Right lobe of liver (tissue), 6 donors: ENCODE measurements at regions not wholly inside any gene's neighbourhood (a gene's known extent, or its start where the extent isn't known, plus 50 kb on each side); places are given as distances from the start of the nearest gene placed in this dataset.

Experiments
- ATAC-seq, 4 donors: fragments of 200-7000 bp; cut with Tn5 transposase; one replicate each; pipeline ENCODE4 v1.9.1; 2020; ENCODE audit warnings: mild to moderate bottlenecking in 4 of 4, moderate library complexity in 4 of 4
- DNase-seq, 3 donors: peaks; one replicate each; pipeline ENCODE4 v3.0.0-alpha.2; 2020
- H3K27ac ChIP-seq, 3 donors: fragments of 200-600 bp; one replicate each; pipeline ENCODE4 v1.8.0; 2022
- H3K27me3 ChIP-seq, 2 donors: fragments of 200-600 bp; one replicate each; pipeline ENCODE4 v1.8.0; 2022
- H3K36me3 ChIP-seq, 4 donors: fragments of 200-600 bp; sonication (generic) in 1 of 4; one replicate each; pipeline versions ENCODE4 v1.5.1 to v1.8.0; 2017 to 2022; ENCODE audit warnings: control low read depth in 1 of 4
- H3K4me1 ChIP-seq, 4 donors: fragments of 200-600 bp; sonication (generic) in 1 of 4; one replicate each; pipeline versions ENCODE4 v1.5.1 to v1.8.0; 2017 to 2022; ENCODE audit warnings: control low read depth in 1 of 4
- H3K4me3 ChIP-seq, 3 donors: fragments of 200-600 bp; one replicate each; pipeline ENCODE4 v1.8.0; 2022
- H3K9me3 ChIP-seq, 4 donors: fragments of 200-600 bp; sonication (generic) in 1 of 4; one replicate each; pipeline versions ENCODE4 v1.5.1 to v1.8.0; 2017 to 2022; ENCODE audit warnings: control low read depth in 1 of 4
- CTCF ChIP-seq, 4 donors: fragments of 200-600 bp in 3 of 4; fragments of 450-650 bp in 1 of 4; IDR thresholded peaks; one replicate each; pipeline versions ENCODE4 v1.5.1 to v1.8.0; 2016 to 2022; ENCODE audit warnings: antibody characterized with exemption in 4 of 4, mild to moderate bottlenecking in 2 of 4
- POLR2A ChIP-seq: fragments of 450-650 bp; IDR thresholded peaks from one replicate; pipeline ENCODE4 v1.6.1; 2017; ENCODE audit warnings: antibody characterized with exemption, mild to moderate bottlenecking
- WGBS: methylation state at CpG from one replicate; pipeline ENCODE4 v1.1.6; 2018; ENCODE audit warnings: low coverage, low lambda C conversion rate; ENCODE audit not compliant: insufficient coverage; ENCODE audit errors: missing lambda C conversion rate; 5-methylcytosine and 5-hydroxymethylcytosine counted together
- intact Hi-C, 2 donors: fragments of 100-400 bp; cut with DNase I; formaldehyde crosslinking; loops; one replicate each; pipeline versions ENCODE4 v1.11.2 to v1.14.1; 2022
- donor health status: DM: no; HTN: yes; CAD: no.
- donor health status: DM: no; HTN: no; CAD: no.
- donor health status: DM: no; HTN: no; CAD: no.
- donor health status: DM: no; HTN: yes; CAD: no.
- donor health status: DM: no; HTN: yes; CAD: no.

DNA sequence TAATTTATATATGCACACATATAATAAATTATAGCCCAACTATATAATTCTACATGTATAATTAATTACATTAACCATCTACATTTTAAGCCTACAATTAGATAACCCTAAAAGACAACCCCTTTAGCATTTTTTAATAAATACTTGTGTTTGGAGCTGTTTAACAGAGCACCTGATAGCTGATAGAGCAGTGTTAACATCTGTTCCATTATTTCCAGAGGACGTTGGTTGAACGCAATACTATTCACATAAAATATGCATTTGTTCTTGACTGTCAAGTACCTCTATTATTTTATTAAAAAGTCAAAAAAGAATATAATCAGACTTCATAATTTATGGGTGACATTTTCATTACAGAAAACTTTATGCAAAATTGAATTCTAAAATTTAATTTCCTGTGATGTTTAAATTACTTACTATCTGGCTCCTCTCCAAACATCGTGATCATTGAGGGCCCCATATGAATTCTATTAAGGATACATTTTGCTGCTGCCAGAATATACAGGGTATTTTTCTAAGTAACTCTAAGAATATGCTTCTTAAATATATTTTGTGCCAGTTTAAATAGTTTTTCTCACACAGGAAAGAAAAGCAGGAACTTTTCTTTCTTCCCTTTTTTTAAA, 234.3 kb downstream of the SHOX2 start:
- no peak for TF ChIP-seq POLR2A
- no peak for TF ChIP-seq CTCF (IDR thresholded peaks at IDR 0.05)
- Histone ChIP-seq H3K4me3 (no peak overlapping the region), H3K4me1 (no peaks in the 10 kb centered on the region), H3K36me3 (no peaks in the 10 kb centered on the region), H3K27me3 (no peaks in the 10 kb centered on the region), H3K9me3 (no peaks in the 10 kb centered on the region), H3K27ac (no peak overlapping the region)
- ATAC-seq = no peak
- intact Hi-C loops = no loop called here
- 44% methylated on average over 3 of the region's 3 CpGs for WGBS
- DNase-seq = no peak

DNA sequence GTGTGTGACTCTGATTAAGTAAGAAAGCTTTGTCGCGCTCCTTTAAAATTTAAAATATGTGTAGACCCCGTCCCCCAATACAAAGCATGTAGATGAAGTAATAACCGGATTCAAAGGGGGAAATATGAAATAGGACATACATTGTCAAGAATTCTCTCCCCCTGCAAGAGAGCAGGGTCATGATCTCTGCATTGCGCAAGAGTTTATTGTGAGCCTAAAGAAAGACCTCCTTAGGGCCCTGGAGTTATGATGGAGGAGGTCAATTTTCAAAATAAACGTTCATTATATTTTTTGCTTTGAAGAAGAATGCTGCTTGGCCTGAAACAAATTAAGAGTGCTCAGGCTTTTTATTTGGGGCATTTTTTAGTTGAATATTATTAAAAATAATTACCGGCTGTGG, 235.0 kb downstream of the SHOX2 start:
- no peak overlapping the region for H3K4me3 ChIP-seq
- DNase-seq = no peak
- TF ChIP-seq POLR2A = no peak
- no peak for TF ChIP-seq CTCF (IDR thresholded peaks at IDR 0.05)
- 62% methylated on average over 7 of the region's 7 CpGs for WGBS
- H3K36me3 ChIP-seq = no peaks in the 10 kb centered on the region
- intact Hi-C loops = no loop called here
- H3K27ac ChIP-seq = no peak overlapping the region
- no peaks in the 10 kb centered on the region for H3K9me3 ChIP-seq
- H3K4me1 ChIP-seq = no peaks in the 10 kb centered on the region
- ATAC-seq = no peak
- no peaks in the 10 kb centered on the region for H3K27me3 ChIP-seq

- Histone ChIP-seq H3K4me3 (no peak overlapping the region), H3K27ac (no peak overlapping the region), H3K9me3 (no peaks in the 10 kb centered on the region), H3K4me1 (no peaks in the 10 kb centered on the region), H3K36me3 (no peaks in the 10 kb centered on the region), H3K27me3 (no peaks in the 10 kb centered on the region)
- intact Hi-C loops = no loop called here
- TF ChIP-seq CTCF (IDR thresholded peaks at IDR 0.05) = no peak
- TF ChIP-seq POLR2A = no peak
- ATAC-seq (peak in 1 of 4 donors; percentile 28), DNase-seq (no peak)
- 18% methylated on average over 2 of the region's 2 CpGs for WGBS
These were observed 237.3 kb downstream of the SHOX2 start for GRCh38 chr3:157868946-157869345.

DNA sequence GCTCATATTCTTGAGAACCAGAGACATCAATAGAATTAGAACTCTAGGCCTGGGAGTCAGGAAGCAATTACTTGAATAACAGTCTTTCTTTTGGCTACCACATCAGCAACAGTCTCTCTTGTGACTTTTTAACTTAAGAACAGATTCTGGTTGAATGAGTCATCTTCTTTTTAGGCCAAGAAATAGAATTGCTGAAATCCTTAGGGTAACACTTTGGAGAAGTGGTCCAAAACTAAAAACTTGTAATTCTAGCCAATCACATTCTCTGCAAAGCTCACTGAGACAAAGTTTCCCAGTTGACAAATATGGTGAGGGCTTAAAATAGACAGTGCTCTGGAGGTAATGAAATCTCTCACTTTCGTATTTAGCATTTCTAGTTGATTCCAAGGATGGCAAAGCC, 238.0 kb downstream of the SHOX2 start:
- Histone ChIP-seq H3K36me3 (no peaks in the 10 kb centered on the region), H3K4me3 (no peak overlapping the region), H3K27me3 (no peaks in the 10 kb centered on the region), H3K9me3 (no peaks in the 10 kb centered on the region), H3K27ac (no peak overlapping the region), H3K4me1 (no peaks in the 10 kb centered on the region)
- 36% methylated on average over 1 of the region's 1 CpG for whole genome bisulfite sequencing
- TF ChIP-seq POLR2A (no peak), CTCF (IDR thresholded peaks at IDR 0.05) (no peak)
- intact Hi-C loops = no loop called here
- no peak for DNase-seq
- ATAC-seq = no peak
